Calu3 (cell line): ENCODE measurements at regions not wholly inside any gene's neighbourhood (a gene's known extent, or its start where the extent isn't known, plus 50 kb on each side); places are given as distances from the start of the nearest gene placed in this dataset.
A peak's percentile ranks its signal among the peaks of the same experiment; 100 is the strongest.

Experiments used
- BruUV-seq: library from RNA; stranded (reverse); fragments of 400-500 nt; replicated peaks from 2 replicates; lab custom pipeline; 2021; lab: Mats Ljungman, UMichigan
- CTCF ChIA-PET: fragments of 300-600 bp; sonication (Branson Sonifier 250); formaldehyde crosslinking; loops from one replicate; lab custom pipeline; 2022; ENCODE audit warnings: antibody characterized with exemption; lab: Charles Lee
- DNase-seq: peaks from one replicate; pipeline ENCODE4 v3.0.0; 2022
- H3K27ac Mint-ChIP-seq: one replicate; pipeline ENCODE4 v1.8.0; 2022; ENCODE audit warnings: mixed read lengths; ENCODE audit not compliant: unreplicated experiment
- H3K27me3 Mint-ChIP-seq: one replicate; pipeline ENCODE4 v1.8.0; 2022; ENCODE audit warnings: mixed read lengths; ENCODE audit not compliant: unreplicated experiment
- H3K36me3 Mint-ChIP-seq: one replicate; pipeline ENCODE4 v1.8.0; 2022; ENCODE audit warnings: mild to moderate bottlenecking, moderate library complexity, mixed read lengths; ENCODE audit not compliant: insufficient read depth, unreplicated experiment
- H3K4me1 Mint-ChIP-seq: one replicate; pipeline ENCODE4 v1.8.0; 2022; ENCODE audit warnings: mild to moderate bottlenecking, low read depth, mixed read lengths; ENCODE audit not compliant: unreplicated experiment
- H3K4me3 Mint-ChIP-seq: one replicate; pipeline ENCODE4 v1.8.0; 2022; ENCODE audit warnings: mild to moderate bottlenecking, low read depth, moderate library complexity, mixed read lengths; ENCODE audit not compliant: unreplicated experiment
- H3K9me3 Mint-ChIP-seq: one replicate; pipeline ENCODE4 v1.8.0; 2022; ENCODE audit warnings: low read depth, mixed read lengths; ENCODE audit not compliant: unreplicated experiment
- CTCF ChIP-seq: fragments of 200-600 bp; IDR thresholded peaks from one replicate; pipeline ENCODE4 v1.8.0; 2022; ENCODE audit warnings: antibody characterized with exemption; ENCODE audit not compliant: unreplicated experiment
- intact Hi-C: fragments of 100-400 bp; cut with micrococcal nuclease; formaldehyde crosslinking; loops from one replicate; pipeline ENCODE4 v1.10.0; 2022; ENCODE audit not compliant: unreplicated experiment

- intact Hi-C loops, result loop anchor here (1.0 kb wide), 1 partner anchor 627 kb away; no protein-coding TSS in a partner anchor
- no peak for TF ChIP-seq CTCF
- no TSS peak for BruUV-seq
- Mint-ChIP-seq H3K27me3 (no peaks in the 10 kb centered on the region), H3K9me3 (no peaks in the 10 kb centered on the region), H3K4me3 (no peak overlapping the region), H3K36me3 (no peaks in the 10 kb centered on the region), H3K27ac (no peak overlapping the region), H3K4me1 (peaks cover 18% of the 10 kb centered on the region)
- CTCF ChIA-PET, result interaction anchor here (0.7 kb wide), 2 partner anchors 15 to 43 kb away, joined by 3 read pairs; no protein-coding TSS in a partner anchor
- DNase-seq, result no peak
Observed at GRCh38 chr6:74577619-74578018, 628.2 kb downstream of the COL12A1 start.

GRCh38 chr6:74574794-74575193 lies 631.1 kb downstream of the COL12A1 start:
- no TSS peak for BruUV-seq
- no peaks in the 10 kb centered on the region for H3K27me3 Mint-ChIP-seq
- peak; percentile 71 for TF ChIP-seq CTCF
- peak overlapping the region; percentile 54 for H3K27ac Mint-ChIP-seq
- CTCF ChIA-PET, result no interaction called here
- intact Hi-C loops, result loop anchor here (1.0 to 2.0 kb wide), 3 partner anchors 40 to 165 kb away; no protein-coding TSS in a partner anchor
- no peaks in the 10 kb centered on the region for H3K9me3 Mint-ChIP-seq
- H3K4me1 Mint-ChIP-seq, result peaks cover 18% of the 10 kb centered on the region
- H3K4me3 Mint-ChIP-seq, result no peak overlapping the region
- no peaks in the 10 kb centered on the region for H3K36me3 Mint-ChIP-seq
- peak; percentile 18 for DNase-seq

- CTCF ChIA-PET, result interaction anchor here (0.6 kb wide), 1 partner anchor 61 kb away, joined by 3 read pairs; no protein-coding TSS in a partner anchor
- BruUV-seq, result no TSS peak
- H3K4me3 Mint-ChIP-seq, result no peak overlapping the region
- no peak overlapping the region for H3K27ac Mint-ChIP-seq
- no peak for DNase-seq
- no peaks in the 10 kb centered on the region for H3K36me3 Mint-ChIP-seq
- no peaks in the 10 kb centered on the region for H3K9me3 Mint-ChIP-seq
- H3K27me3 Mint-ChIP-seq, result no peaks in the 10 kb centered on the region
- intact Hi-C loops, result loop anchor here (2.0 kb wide), 2 partner anchors 39 to 75 kb away; no protein-coding TSS in a partner anchor
- TF ChIP-seq CTCF, result no peak
- peaks cover 18% of the 10 kb centered on the region for H3K4me1 Mint-ChIP-seq
Observed at GRCh38 chr6:74573613-74574012, 632.2 kb downstream of the COL12A1 start.

GRCh38 chr6:74570044-74570443 lies 635.8 kb downstream of the COL12A1 start:
- CTCF ChIA-PET, result no interaction called here
- Mint-ChIP-seq H3K4me3 (no peak overlapping the region), H3K36me3 (no peaks in the 10 kb centered on the region), H3K4me1 (peaks cover 7% of the 10 kb centered on the region), H3K27me3 (no peaks in the 10 kb centered on the region), H3K27ac (no peak overlapping the region), H3K9me3 (no peaks in the 10 kb centered on the region)
- intact Hi-C loops, result no loop called here
- no TSS peak for BruUV-seq
- no peak for TF ChIP-seq CTCF
- no peak for DNase-seq
